Endothelial cell of umbilical vein (primary cell): ENCODE measurements at regions not wholly inside any gene's neighbourhood (a gene's known extent, or its start where the extent isn't known, plus 50 kb on each side); places are given as distances from the start of the nearest gene placed in this dataset.

ENCODE experiments used
- BruUV-seq: library from RNA; stranded (reverse); fragments of 400-500 nt; replicated peaks from 2 replicates; lab custom pipeline; 2021; lab: Mats Ljungman, UMichigan
- CTCF ChIA-PET: fragments of 300-600, 350-600 bp; sonication (Branson Sonifier 250); formaldehyde crosslinking; loops from one replicate; lab custom pipeline; 2021; ENCODE audit warnings: antibody characterized with exemption, inconsistent platforms; lab: Charles Lee
- POLR2A ChIA-PET: fragments of 300-600, 350-600 bp; sonication (Branson Sonifier 250); formaldehyde crosslinking; loops from one replicate; lab custom pipeline; 2021; ENCODE audit warnings: antibody characterized with exemption, inconsistent platforms; lab: Charles Lee
- DNase-seq: peaks from one replicate; pipeline ENCODE4 v3.0.0-alpha.2; 2011; ENCODE audit warnings: low read depth, low spot score
- FAIRE-seq: peaks from 2 replicates; lab custom pipeline; 2011; peaks lifted over from hg19 to GRCh38; lab: Jason Lieb, UNC
- H2AFZ ChIP-seq: 2 replicates; pipeline ENCODE4 v1.6.0; 2012; ENCODE audit warnings: low read depth, low read length, control low read depth, inconsistent platforms
- H3K27ac ChIP-seq: 2 replicates; pipeline ENCODE4 v1.5.1; 2011; ENCODE audit warnings: low read depth, mild to moderate bottlenecking, control low read depth, low read length, moderate library complexity; ENCODE audit not compliant: insufficient read depth
- H3K27me3 ChIP-seq, 2 experiments: 2 replicates each; pipeline versions ENCODE4 v1.6.0 to v1.6.1; 2011; ENCODE audit warnings: low read length in 2 of 2, mixed read lengths in 1 of 2; ENCODE audit not compliant: control insufficient read depth in 2 of 2, insufficient read depth in 2 of 2
- H3K36me3 ChIP-seq, 2 experiments: 2 replicates in 1 of 2; 3 replicates in 1 of 2; pipeline ENCODE4 v1.5.1; 2011; ENCODE audit warnings: low read length in 2 of 2, mild to moderate bottlenecking in 1 of 2, moderate library complexity in 1 of 2; ENCODE audit not compliant: control insufficient read depth in 2 of 2, insufficient read depth in 2 of 2; ENCODE audit errors: extremely low read depth in 1 of 2
- H3K4me1 ChIP-seq: 3 replicates; pipeline ENCODE4 v1.5.1; 2011; ENCODE audit warnings: mild to moderate bottlenecking, low read length; ENCODE audit not compliant: control insufficient read depth, insufficient read depth; ENCODE audit errors: extremely low read depth
- H3K4me2 ChIP-seq: 2 replicates; pipeline ENCODE4 v1.6.1; 2011; ENCODE audit warnings: low read length, control low read depth, mixed read lengths; ENCODE audit not compliant: insufficient read depth
- H3K4me3 ChIP-seq, 3 experiments: fragments of 200-600 bp in 1 of 3; sonication (generic), shearing (Covaris generic) in 1 of 3; replicated peaks in 1 of 3; 2 replicates each; pipeline ENCODE4 v1.5.1; 2011 to 2016; ENCODE audit warnings: control low read depth in 3 of 3, low read length in 3 of 3, mild to moderate bottlenecking in 2 of 3, inconsistent platforms in 1 of 3, low read depth in 1 of 3, moderate library complexity in 1 of 3; ENCODE audit not compliant: insufficient read depth in 1 of 3
- H3K79me2 ChIP-seq: 2 replicates; pipeline ENCODE4 v1.6.0; 2012; ENCODE audit warnings: low read length, inconsistent platforms; ENCODE audit not compliant: control insufficient read depth, insufficient read depth
- H3K9ac ChIP-seq: replicated peaks from 2 replicates; pipeline ENCODE3; 2011; ENCODE audit warnings: low read length, control low read depth; ENCODE audit not compliant: insufficient read depth; ENCODE audit errors: extremely low read depth
- H3K9me1 ChIP-seq: replicated peaks from 3 replicates; pipeline ENCODE4 v1.6.0; 2011; ENCODE audit warnings: mild to moderate bottlenecking, low read length; ENCODE audit not compliant: control insufficient read depth, insufficient read depth; ENCODE audit errors: extremely low read depth
- H3K9me3 ChIP-seq: replicated peaks from 2 replicates; pipeline ENCODE4 v1.5.1; 2012; ENCODE audit warnings: low read length, inconsistent platforms; ENCODE audit not compliant: control insufficient read depth, insufficient read depth
- H4K20me1 ChIP-seq: replicated peaks from 2 replicates; pipeline ENCODE3; 2011; ENCODE audit warnings: mild to moderate bottlenecking, low read length; ENCODE audit not compliant: control insufficient read depth, insufficient read depth; ENCODE audit errors: extremely low read depth
- EZH2 ChIP-seq: IDR thresholded peaks from 2 replicates; pipeline ENCODE4 v1.6.1; 2012; ENCODE audit warnings: borderline replicate concordance, low read depth, mild to moderate bottlenecking, moderate library complexity, low read length, inconsistent platforms; ENCODE audit not compliant: severe bottlenecking
- FOS ChIP-seq: IDR thresholded peaks from 2 replicates; pipeline ENCODE4 v1.6.1; 2011; ENCODE audit warnings: mild to moderate bottlenecking, low read length, moderate library complexity, borderline replicate concordance; ENCODE audit not compliant: insufficient read depth
- GATA2 ChIP-seq: IDR thresholded peaks from 2 replicates; pipeline ENCODE4 v1.7.0; 2011; ENCODE audit warnings: low read depth, mild to moderate bottlenecking, moderate library complexity, mixed read lengths, low read length; ENCODE audit not compliant: insufficient read length, insufficient read depth
- JUN ChIP-seq: IDR thresholded peaks from 2 replicates; pipeline ENCODE4 v1.6.1; 2011; ENCODE audit warnings: borderline replicate concordance, low read depth; ENCODE audit not compliant: insufficient read length, insufficient read depth
- MAX ChIP-seq: IDR thresholded peaks from 2 replicates; pipeline ENCODE4 v1.6.1; 2011; ENCODE audit not compliant: insufficient read depth, insufficient read length
- MYC ChIP-seq: IDR thresholded peaks from one replicate; pipeline ENCODE4 v1.6.1; 2011; ENCODE audit warnings: mild to moderate bottlenecking, low read depth, low read length
- POLR2A ChIP-seq: IDR thresholded peaks from 2 replicates; pipeline ENCODE4 v1.6.1; 2012; ENCODE audit warnings: low read depth, mild to moderate bottlenecking, control low read depth, low read length
- POLR2AphosphoS5 ChIP-seq: IDR thresholded peaks from 2 replicates; pipeline ENCODE4 v1.6.1; 2012; ENCODE audit warnings: low read depth, mild to moderate bottlenecking, control low read depth, low read length, moderate library complexity; ENCODE audit not compliant: insufficient read depth
- dilution Hi-C: fragments of 300-500 bp; cut with MboI; formaldehyde crosslinking; loops from one replicate; pipeline ENCODE4 v1.15.0; 2019; ENCODE audit warnings: low sequenced_read_pairs; ENCODE audit not compliant: extremely low pct_ligation_motif_present
- intact Hi-C: fragments of 100-400 bp; cut with micrococcal nuclease; formaldehyde crosslinking; loops from one replicate; pipeline ENCODE4 v1.10.0; 2022
- TF ChIP-seq, protein P1 (sequence below), 2 donors: IDR thresholded peaks; 1 replicate in 1 of 2; 2 replicates in 1 of 2; pipeline ENCODE4 v1.5.1; 2011; ENCODE audit warnings: low read length in 2 of 2, mild to moderate bottlenecking in 2 of 2, moderate library complexity in 2 of 2, control low read depth in 1 of 2, inconsistent platforms in 1 of 2, low read depth in 1 of 2; ENCODE audit not compliant: insufficient read depth in 1 of 2; ENCODE audit errors: extremely low read depth in 1 of 2

DNA sequence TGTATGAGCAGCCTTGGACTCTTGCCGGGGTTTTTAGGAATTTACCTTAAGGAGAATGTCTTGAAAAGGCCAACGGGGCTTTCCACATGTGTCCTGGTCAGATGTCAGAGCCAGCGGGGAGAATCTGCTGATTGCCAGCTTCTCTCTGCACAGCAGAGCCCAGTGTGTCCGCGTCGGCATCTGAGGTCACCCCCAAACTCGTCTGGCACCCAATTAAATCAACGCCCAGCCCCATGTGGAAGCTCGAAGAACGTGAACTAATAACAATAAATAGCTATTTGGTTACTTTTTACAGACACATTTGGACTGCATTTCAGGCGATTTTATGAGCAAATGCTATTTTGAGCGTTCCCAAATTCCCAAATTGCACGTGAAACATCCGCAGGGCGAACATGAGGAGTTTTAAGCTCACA, 303.5 kb downstream of the FOXL1 start:
- Histone ChIP-seq H3K4me1 (no peaks in the 10 kb centered on the region), H3K27ac (no peak overlapping the region), H3K4me2 (no peak overlapping the region), H3K9me3 (no peaks in the 10 kb centered on the region), H4K20me1 (no peaks in the 10 kb centered on the region), H3K36me3 (no peaks in the 10 kb centered on the region), H3K79me2 (no peaks in the 10 kb centered on the region), H3K9me1 (no peaks in the 10 kb centered on the region), H3K4me3 (no peak overlapping the region), H3K27me3 (no peaks in the 10 kb centered on the region), H2AFZ (no peak overlapping the region), H3K9ac (no peak overlapping the region)
- CTCF ChIA-PET, result interaction anchor here (1.5 to 2.9 kb wide), 3 partner anchors 8 to 135 kb away, joined by 3 to 19 read pairs (median 7); no protein-coding TSS in a partner anchor
- POLR2A ChIA-PET, result no interaction called here
- intact Hi-C loops (no loop called here), dilution Hi-C loops (no loop called here)
- BruUV-seq, result no TSS peak
- no peak for FAIRE-seq
- TF ChIP-seq, protein P1, sequence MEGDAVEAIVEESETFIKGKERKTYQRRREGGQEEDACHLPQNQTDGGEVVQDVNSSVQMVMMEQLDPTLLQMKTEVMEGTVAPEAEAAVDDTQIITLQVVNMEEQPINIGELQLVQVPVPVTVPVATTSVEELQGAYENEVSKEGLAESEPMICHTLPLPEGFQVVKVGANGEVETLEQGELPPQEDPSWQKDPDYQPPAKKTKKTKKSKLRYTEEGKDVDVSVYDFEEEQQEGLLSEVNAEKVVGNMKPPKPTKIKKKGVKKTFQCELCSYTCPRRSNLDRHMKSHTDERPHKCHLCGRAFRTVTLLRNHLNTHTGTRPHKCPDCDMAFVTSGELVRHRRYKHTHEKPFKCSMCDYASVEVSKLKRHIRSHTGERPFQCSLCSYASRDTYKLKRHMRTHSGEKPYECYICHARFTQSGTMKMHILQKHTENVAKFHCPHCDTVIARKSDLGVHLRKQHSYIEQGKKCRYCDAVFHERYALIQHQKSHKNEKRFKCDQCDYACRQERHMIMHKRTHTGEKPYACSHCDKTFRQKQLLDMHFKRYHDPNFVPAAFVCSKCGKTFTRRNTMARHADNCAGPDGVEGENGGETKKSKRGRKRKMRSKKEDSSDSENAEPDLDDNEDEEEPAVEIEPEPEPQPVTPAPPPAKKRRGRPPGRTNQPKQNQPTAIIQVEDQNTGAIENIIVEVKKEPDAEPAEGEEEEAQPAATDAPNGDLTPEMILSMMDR (IDR thresholded peaks at IDR 0.05; ENCODE audit: extremely low read depth in 1 of 2, insufficient read depth in 1 of 2, low read depth in 1 of 2, low read length in 2 of 2), result no peak
- TF ChIP-seq MAX (no peak), JUN (no peak), MYC (no peak), GATA2 (no peak), EZH2 (no peak), FOS (no peak), POLR2A (no peak), POLR2AphosphoS5 (no peak)
- DNase-seq, result no peak
